SK-N-MC (cell line): ENCODE measurements at regions not wholly inside any gene's neighbourhood (a gene's known extent, or its start where the extent isn't known, plus 50 kb on each side); places are given as distances from the start of the nearest gene placed in this dataset.

Source experiments
- EZH2 ChIP-seq: fragments of 200-600 bp; sonication (generic); IDR thresholded peaks from one replicate; pipeline ENCODE4 v1.6.1; 2017; ENCODE audit warnings: antibody characterized with exemption
- POLR2AphosphoS5 ChIP-seq: IDR thresholded peaks from 2 replicates; pipeline ENCODE4 v1.6.1; 2012; ENCODE audit warnings: mild to moderate bottlenecking, low read depth, low read length, borderline replicate concordance

DNA sequence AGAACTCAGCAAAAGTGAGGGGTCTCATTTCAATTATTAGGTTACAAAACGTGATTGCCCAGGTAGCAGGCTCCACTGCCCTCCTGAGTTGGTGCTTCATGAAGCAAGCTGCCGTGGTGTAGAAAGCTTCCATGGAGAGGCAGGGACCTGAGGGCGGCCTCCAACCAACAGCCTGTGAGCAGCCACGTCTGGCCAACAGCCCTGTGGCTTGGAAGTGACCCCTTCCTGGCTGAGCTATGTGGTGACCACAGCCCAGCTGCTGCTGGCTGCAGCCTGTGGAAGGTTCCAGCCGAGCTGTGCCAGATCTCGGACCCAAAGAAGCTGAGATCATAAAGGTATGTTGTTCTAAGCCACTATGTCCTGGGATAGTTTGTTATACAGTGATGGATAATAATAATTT lies 122.5 kb upstream of the KLF6 start:
- TF ChIP-seq POLR2AphosphoS5 (no peak), EZH2 (no peak)
